Medulla oblongata (tissue), 1 donor: ENCODE measurements at regions not wholly inside any gene's neighbourhood (a gene's known extent, or its start where the extent isn't known, plus 50 kb on each side); places are given as distances from the start of the nearest gene placed in this dataset.
A peak's percentile ranks its signal among the peaks of the same experiment; 100 is the strongest.

Experiments used
- DNase-seq: peaks from one replicate; pipeline ENCODE4 v3.0.0-alpha.2; 2015; ENCODE audit errors: extremely low spot score

DNA sequence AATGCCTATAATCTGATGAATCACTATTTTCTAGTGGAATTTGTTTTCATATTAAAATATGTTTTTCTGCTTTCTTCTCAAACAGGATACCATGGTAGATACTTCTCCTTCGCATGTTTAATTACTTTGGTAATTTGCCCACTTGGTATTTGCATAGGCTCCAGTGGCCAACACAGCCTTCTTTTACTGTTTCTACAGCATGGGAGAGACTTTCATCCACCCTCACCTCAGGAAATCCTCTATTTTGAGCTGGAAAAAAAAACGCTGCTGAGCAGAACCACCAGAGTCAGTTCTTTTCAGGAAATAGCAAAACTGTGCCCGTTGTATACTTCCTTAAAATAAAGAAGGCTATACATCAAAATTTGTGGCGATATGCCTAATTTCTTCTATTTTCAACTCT, 213.3 kb downstream of the MDFIC start:
- DNase-seq = no peak

DNA sequence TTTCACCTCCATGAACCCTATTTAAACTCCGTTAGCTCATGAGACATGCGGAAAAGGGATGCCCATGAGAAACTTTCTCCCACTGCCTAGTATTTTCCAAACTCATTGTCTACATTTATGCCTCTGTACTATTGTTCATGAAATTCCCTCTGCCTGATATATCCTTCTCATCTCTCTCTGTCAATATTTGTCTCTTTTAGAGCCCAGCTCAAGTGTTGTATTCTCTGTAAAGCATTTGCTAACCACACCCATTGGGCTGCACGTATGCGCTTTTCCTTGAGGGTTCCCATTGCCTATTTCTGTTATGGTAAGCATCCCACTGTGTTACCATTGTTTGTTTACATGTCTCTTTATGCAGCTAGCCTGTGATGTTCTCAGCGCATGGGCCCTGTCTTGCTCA, 211.4 kb downstream of the MDFIC start:
- no peak for DNase-seq

DNA sequence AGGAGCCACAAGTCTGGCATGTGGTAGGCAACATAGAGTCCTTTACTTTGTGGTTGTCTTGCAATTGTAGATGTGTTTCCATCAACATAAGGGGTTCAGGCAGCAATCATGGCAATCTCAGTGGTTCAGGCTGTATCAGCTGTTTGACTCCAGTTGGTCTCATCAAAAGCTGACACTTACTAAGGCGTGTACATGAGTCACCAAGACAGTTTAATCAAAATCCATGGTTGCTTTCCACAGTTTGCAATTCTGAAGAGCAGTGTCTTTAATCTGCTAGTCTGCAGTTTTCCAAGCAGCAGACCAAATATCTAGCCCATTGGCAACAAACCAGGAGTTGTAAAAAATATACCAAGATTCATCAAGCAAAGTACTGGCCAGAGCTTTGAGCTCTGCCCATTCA, 210.2 kb downstream of the MDFIC start:
- DNase-seq = no peak

DNA sequence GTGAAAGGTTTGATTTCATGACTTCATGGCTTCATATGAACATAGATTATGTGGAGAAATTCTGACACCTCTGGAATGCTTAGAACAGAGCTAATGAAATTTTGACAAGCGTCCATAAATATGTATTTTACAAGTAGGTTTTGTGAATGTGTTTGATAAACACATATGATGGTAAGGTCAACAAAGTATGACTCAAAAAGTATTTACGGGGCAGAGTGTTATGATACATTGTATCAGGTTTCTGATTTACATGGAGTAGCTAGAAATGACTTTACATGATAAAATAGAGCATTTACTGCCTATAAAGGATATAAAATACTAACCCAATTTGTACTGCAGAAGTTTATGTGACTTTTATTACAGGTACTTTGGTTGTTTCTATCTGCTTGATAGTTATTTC, 206.3 kb downstream of the MDFIC start:
- no peak for DNase-seq

DNA sequence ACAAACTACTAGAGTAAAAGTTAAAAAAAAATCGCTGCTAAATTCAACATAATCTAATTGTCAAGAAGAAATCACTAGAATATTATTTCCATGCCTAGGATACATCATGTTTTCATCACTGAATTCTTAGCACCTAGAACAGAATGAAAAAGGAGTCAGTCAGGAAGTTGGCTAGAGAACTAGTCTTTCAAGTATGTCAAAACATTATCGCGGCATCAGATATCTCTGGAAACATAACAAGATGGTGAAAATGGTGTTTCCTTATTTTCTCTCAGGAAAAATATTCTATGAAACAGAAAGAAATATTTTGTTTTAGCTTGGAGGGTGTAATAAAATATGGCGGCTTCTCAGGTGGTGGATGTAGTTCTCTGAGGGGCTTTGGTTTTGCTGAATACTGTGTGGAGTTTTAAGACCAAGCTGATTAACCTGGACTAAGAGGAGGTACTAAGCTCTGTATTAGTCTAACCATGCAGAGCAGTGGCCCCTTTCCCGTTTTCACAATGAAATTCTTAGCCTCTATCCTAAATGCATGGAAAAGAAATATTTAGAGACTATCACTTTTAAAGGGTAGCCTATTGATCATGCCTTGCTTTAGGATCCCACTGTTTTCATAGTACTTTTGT, 205.6 kb downstream of the MDFIC start:
- DNase-seq = no peak

DNA sequence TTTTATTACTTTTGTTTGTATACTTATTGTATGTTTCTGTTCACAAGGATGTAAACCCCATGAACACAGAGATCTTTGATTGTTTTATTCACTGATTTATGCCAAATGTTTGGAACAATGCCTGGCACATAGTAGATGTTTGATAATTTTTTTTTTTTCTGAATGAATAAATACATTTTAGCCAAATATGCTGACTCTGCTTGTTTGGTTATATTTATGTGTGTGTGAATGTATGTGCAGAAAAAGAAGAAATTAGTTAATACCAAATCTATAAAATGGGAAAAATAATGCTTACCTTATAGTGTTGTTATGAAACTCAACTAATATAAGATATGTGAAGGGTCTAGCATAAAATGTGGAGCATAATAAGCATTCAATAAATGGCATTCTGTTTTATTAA, 203.9 kb downstream of the MDFIC start:
- no peak for DNase-seq

GRCh38 chr7:115125312-115125711, 203.4 kb downstream of the MDFIC start:
- no peak for DNase-seq

GRCh38 chr7:115124409-115124939, 202.6 kb downstream of the MDFIC start:
- no peak for DNase-seq

DNA sequence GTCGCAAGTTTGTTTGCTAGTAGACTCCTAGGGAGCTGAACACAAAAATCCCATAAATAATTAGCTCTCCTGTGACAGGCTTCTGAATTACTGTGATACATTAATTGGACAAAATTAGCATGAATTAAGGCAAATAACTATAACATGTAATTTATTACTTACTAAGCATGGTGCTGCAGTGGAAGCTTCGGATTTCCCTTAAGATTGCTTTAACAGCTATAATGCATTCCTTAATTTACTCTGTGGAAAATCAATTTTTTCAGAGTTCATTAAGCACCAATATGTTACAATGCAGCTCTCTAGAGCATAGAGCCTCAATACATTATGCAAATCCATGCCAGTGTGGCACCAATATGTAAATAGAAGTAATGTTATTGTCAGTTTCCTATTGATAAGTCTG, 201.5 kb downstream of the MDFIC start:
- no peak for DNase-seq

DNA sequence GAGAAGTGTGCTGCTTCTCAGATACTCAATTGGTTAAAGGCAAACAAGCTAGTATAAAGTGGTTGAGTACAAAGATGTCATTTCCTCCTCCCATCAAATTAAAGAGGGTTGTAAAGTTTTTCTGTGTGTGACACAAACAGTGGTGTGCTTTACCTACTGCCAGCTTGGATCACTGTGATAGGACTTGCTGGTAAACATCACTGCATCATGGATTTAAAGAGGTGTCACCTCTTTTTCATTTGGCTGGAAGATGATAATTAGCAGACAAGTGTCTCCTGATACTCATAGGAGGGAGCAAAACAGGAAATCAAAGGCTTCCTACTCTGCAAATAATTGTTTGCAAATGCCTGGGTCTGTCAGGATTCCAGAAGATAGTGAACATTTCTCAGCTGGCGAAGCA, 200.5 kb downstream of the MDFIC start:
- no peak for DNase-seq

- no peak for DNase-seq
These were observed 195.9 kb downstream of the MDFIC start for GRCh38 chr7:115117748-115118147.

GRCh38 chr7:115116773-115117715, 195.2 kb downstream of the MDFIC start:
- no peak for DNase-seq

DNA sequence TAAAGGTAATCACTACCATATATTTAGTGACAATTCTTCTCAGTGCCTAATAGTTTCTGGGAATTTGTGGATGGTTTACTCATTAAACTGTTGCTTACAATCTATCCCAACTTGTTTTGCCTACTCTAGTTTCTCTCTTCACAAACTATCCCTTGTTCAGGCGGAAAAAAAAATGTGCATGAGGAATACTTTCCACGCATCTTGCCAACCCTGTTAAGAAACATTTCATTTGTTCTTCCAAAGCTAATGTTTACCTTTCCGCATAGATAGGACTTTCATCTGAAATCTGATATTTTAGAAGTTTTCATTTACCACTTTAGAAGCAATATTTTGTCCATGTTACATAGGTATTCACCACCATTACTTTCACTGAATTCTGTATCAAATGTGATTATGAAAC, 191.9 kb downstream of the MDFIC start:
- peak; percentile 8 for DNase-seq

- DNase-seq = no peak
These were observed 191.2 kb downstream of the MDFIC start for GRCh38 chr7:115113131-115113530.

DNA sequence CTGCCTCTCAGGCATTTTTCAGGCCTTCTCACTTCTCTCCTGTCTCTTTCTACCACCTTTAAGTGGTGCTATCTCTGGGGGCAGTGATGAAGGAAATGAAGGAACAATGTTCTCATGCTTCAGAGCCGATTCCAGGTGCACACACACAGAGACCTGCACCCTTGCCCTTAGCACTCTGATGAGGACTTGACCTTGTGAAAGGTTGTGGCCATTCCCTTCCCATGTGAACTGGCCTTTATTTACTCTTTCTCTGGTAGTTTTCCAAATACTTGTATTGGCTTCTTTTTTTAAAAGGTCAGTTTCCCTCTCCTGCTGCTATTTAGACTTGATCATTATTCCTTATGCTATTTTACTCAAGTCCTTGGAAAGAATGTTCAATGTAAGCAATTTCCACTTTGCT, 188.6 kb downstream of the MDFIC start:
- DNase-seq = no peak

DNA sequence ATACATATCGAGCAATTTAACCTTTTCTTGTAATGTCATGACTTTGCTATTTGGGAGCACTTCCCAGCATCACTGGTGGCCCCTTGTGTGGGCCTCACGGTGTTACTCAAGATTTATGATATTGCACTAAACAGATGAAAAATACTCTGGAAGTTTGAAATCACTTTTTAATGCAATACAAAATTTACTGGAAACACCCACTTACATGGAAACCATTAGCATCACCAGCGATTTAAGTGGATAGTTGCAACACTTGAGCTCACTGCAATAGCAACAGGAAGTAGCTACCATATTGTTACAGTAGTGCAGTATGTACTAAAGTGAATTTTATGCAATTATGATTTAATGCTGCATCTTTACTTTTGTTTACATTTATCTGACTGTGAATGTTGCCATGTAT, 184.4 kb downstream of the MDFIC start:
- no peak for DNase-seq

GRCh38 chr7:115102738-115103137, 180.8 kb downstream of the MDFIC start:
- no peak for DNase-seq

GRCh38 chr7:115101199-115101598, 179.3 kb downstream of the MDFIC start:
- no peak for DNase-seq

DNA sequence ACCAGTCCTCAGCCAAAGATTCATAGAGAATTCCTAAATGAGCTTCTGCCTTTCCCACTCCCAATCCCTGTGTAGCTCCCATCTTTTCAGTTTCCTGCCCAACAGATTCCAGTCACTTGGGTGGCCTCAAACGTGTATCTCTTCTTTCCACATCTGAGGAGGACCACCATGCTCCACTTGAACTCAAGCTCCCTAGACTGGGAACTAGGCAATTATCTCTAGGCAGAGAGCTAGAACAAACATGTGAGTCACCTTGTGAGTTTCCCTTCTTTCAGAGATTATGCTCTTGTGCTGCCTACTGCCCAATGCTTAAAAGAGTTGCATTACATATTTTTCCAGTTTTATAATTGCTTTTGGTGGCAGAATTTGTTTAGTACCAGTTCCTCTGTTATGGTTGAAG, 178.0 kb downstream of the MDFIC start:
- no peak for DNase-seq

DNA sequence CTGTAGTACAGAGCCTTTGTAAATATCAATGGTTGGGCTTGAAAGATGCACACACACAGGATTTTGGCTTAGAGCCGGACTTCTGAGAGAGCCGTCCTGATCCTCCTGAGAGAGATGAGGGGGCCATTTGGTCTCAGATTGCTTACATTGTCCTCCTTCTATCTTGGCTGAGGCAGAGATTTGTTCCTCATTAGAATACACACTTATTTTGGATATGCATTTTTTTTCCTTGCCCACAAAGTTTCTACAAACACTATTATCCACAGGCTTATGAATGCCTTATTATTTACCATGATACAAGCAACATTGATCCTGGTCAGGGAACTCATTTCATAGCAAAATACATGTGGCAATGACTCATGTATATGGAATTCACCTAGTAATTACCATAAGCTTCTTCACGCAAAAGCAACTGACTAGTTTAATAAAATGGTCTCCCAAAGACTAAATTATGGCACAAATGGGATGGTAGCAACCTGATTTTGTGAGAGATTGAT, 175.3 kb downstream of the MDFIC start:
- no peak for DNase-seq

DNA sequence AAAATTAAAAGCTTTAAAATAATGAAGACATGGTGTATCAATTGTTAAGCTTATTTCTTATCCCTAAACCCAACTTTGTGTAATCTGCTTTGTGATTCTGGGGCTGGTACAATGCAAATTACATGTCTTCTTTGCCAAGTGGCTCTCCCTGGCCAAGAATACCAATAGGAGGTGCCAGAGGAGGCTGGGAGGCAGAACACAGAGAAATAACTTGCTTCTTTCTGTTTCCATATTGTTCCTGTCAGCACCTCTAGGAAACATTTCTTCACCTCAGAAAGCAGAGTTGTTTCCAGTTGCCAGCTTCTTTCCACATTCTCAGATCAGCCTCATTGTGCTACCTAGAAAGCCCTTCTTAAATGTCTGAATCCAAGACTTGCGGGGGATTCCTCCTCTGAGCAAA, 174.4 kb downstream of the MDFIC start:
- DNase-seq = peak; percentile 32

DNA sequence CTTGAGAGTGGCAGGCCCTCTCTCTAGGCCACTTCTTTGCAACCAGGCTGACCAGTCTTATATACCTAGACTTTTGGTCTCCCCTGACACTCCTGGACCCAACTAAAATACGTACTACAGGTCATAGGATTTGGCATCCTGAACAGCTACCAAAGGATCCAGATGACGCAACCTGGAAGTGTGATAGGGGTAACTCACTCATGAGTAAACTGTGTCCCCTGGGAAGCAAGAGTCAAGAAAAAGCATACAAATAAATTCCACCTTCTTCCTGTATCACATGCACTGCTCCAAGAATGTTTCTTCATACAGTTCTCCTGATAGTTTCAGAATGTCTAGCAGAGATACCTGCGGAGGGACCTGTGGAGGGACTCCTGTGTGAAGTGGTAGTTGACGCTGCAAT, 172.3 kb downstream of the MDFIC start:
- DNase-seq = no peak

DNA sequence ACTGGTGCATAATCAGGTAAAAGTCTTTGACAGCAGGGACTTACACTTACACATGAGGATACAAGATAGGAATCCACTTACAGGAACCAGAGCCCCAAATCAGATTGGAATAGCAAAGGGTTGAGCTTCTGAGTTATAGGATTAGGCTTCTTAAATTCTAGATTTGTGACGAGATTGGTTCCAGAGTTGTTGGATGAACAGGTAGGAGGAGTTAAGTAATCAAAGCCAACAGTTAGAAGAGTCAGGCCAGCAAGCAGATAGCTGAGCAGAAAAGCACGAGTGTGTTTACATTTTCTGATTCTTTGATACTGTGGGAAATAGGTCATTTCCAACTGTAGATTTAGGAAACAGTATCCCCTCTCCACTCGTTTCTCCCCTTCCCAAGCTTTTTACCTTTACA, 167.0 kb downstream of the MDFIC start:
- no peak for DNase-seq
